Left ventricle myocardium inferior (tissue), 1 donor: ENCODE measurements at regions not wholly inside any gene's neighbourhood (a gene's known extent, or its start where the extent isn't known, plus 50 kb on each side); places are given as distances from the start of the nearest gene placed in this dataset.
A peak's percentile ranks its signal among the peaks of the same experiment; 100 is the strongest.

Experiments used
- DNase-seq: peaks from one replicate; pipeline ENCODE4 v3.0.0-alpha.2; 2020
- H3K27ac ChIP-seq: fragments of 200-600 bp; replicated peaks from 2 replicates; pipeline ENCODE4 v1.8.0; 2021
- H3K27me3 ChIP-seq: fragments of 200-600 bp; 2 replicates; pipeline ENCODE4 v1.8.0; 2021; ENCODE audit warnings: low read depth
- H3K36me3 ChIP-seq: fragments of 200-600 bp; 2 replicates; pipeline ENCODE4 v1.8.0; 2021
- H3K4me1 ChIP-seq: fragments of 200-600 bp; 2 replicates; pipeline ENCODE4 v1.8.0; 2021
- H3K4me3 ChIP-seq: fragments of 200-600 bp; 2 replicates; pipeline ENCODE4 v1.8.0; 2021; ENCODE audit warnings: mild to moderate bottlenecking, moderate library complexity
- H3K9me3 ChIP-seq: fragments of 200-600 bp; replicated peaks from 2 replicates; pipeline ENCODE4 v1.8.0; 2021
- CTCF ChIP-seq: fragments of 200-600 bp; IDR thresholded peaks from 2 replicates; pipeline ENCODE4 v1.8.0; 2021; ENCODE audit warnings: antibody characterized with exemption, mild to moderate bottlenecking, borderline replicate concordance
- intact Hi-C: fragments of 100-400 bp; cut with micrococcal nuclease; formaldehyde crosslinking; loops from one replicate; pipeline ENCODE4 v1.11.0; 2022
- donor health status: DM: no; HTN: yes; CAD: no; lungs with severe emphysema.

- Histone ChIP-seq H3K4me1 (peaks cover 8% of the 10 kb centered on the region), H3K36me3 (no peaks in the 10 kb centered on the region), H3K27ac (no peak overlapping the region), H3K4me3 (no peak overlapping the region), H3K27me3 (no peaks in the 10 kb centered on the region), H3K9me3 (peaks cover 37% of the 10 kb centered on the region)
- intact Hi-C loops, result no loop called here
- no peak for TF ChIP-seq CTCF
- no peak for DNase-seq
These were observed 1233.8 kb upstream of the CNTN5 start for GRCh38 chr11:97786961-97787360.

GRCh38 chr11:97794876-97795275 lies 1225.9 kb upstream of the CNTN5 start:
- no peak for TF ChIP-seq CTCF

GRCh38 chr11:97800891-97801290 lies 1219.9 kb upstream of the CNTN5 start:
- Histone ChIP-seq H3K4me3 (no peak overlapping the region), H3K36me3 (no peaks in the 10 kb centered on the region), H3K27ac (no peak overlapping the region), H3K9me3 (no peaks in the 10 kb centered on the region), H3K27me3 (no peaks in the 10 kb centered on the region), H3K4me1 (no peaks in the 10 kb centered on the region)
- intact Hi-C loops, result no loop called here
- DNase-seq, result no peak
- TF ChIP-seq CTCF, result no peak

More at GRCh38 chr11:97794876-97795275, 1225.9 kb upstream of the CNTN5 start:
- Histone ChIP-seq H3K4me3 (no peak overlapping the region), H3K4me1 (no peaks in the 10 kb centered on the region), H3K27me3 (no peaks in the 10 kb centered on the region), H3K36me3 (no peaks in the 10 kb centered on the region), H3K9me3 (peaks cover 9% of the 10 kb centered on the region), H3K27ac (no peak overlapping the region)
- no peak for DNase-seq
- intact Hi-C loops, result no loop called here

- Histone ChIP-seq H3K9me3 (peaks cover 23% of the 10 kb centered on the region), H3K36me3 (no peaks in the 10 kb centered on the region), H3K27ac (peak overlapping the region; percentile 23), H3K4me1 (no peaks in the 10 kb centered on the region), H3K4me3 (no peak overlapping the region), H3K27me3 (no peaks in the 10 kb centered on the region)
- DNase-seq, result no peak
- intact Hi-C loops, result no loop called here
- TF ChIP-seq CTCF, result no peak
These were observed 1206.3 kb upstream of the CNTN5 start for GRCh38 chr11:97814325-97814959.

- no peak for DNase-seq
- intact Hi-C loops, result no loop called here
- no peaks in the 10 kb centered on the region for H3K27me3 ChIP-seq
- H3K36me3 ChIP-seq, result no peaks in the 10 kb centered on the region
- H3K27ac ChIP-seq, result no peak overlapping the region
- no peaks in the 10 kb centered on the region for H3K4me1 ChIP-seq
- H3K9me3 ChIP-seq, result peaks cover 10% of the 10 kb centered on the region
- no peak overlapping the region for H3K4me3 ChIP-seq
- no peak for TF ChIP-seq CTCF
These were observed 1205.1 kb upstream of the CNTN5 start for GRCh38 chr11:97815667-97816066.

- no peak overlapping the region for H3K27ac ChIP-seq
- DNase-seq, result no peak
- no peak for TF ChIP-seq CTCF
- H3K4me3 ChIP-seq, result no peak overlapping the region
- H3K36me3 ChIP-seq, result no peaks in the 10 kb centered on the region
- no peaks in the 10 kb centered on the region for H3K27me3 ChIP-seq
- no peaks in the 10 kb centered on the region for H3K4me1 ChIP-seq
- no peaks in the 10 kb centered on the region for H3K9me3 ChIP-seq
- intact Hi-C loops, result no loop called here
These were observed 1188.3 kb upstream of the CNTN5 start for GRCh38 chr11:97832451-97832850.
